ENCODE measurements at regions not wholly inside any gene's neighbourhood (a gene's known extent, or its start where the extent isn't known, plus 50 kb on each side); places are given as distances from the start of the nearest gene placed in this dataset.
A peak's percentile ranks its signal among the peaks of the same experiment; 100 is the strongest.

DNA sequence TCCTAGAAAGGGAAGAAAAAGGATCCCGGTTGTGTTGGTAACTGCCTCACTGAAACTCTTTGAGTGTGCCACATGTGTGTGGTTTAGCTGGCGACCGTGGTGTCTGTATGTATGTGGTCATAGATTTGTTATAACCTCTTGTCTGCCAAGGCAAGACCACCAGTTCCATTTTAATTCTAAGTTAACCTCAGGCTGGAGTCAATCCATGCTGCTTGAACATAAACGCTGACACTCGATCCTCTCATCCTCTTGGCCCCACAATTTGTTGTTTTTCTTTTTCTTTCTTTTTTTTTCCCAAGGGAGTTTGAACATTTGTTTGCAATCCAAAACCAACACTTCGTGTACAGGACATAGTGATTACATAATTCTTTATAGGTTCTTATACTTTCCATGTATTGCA is 318.9 kb upstream of the JAG1 start:
- no peak overlapping the region for H3K4me3 ChIP-seq (ENCODE audit: low read length)
- no peak for DNase-seq (ENCODE audit: low read depth)
- TF ChIP-seq, protein P1, sequence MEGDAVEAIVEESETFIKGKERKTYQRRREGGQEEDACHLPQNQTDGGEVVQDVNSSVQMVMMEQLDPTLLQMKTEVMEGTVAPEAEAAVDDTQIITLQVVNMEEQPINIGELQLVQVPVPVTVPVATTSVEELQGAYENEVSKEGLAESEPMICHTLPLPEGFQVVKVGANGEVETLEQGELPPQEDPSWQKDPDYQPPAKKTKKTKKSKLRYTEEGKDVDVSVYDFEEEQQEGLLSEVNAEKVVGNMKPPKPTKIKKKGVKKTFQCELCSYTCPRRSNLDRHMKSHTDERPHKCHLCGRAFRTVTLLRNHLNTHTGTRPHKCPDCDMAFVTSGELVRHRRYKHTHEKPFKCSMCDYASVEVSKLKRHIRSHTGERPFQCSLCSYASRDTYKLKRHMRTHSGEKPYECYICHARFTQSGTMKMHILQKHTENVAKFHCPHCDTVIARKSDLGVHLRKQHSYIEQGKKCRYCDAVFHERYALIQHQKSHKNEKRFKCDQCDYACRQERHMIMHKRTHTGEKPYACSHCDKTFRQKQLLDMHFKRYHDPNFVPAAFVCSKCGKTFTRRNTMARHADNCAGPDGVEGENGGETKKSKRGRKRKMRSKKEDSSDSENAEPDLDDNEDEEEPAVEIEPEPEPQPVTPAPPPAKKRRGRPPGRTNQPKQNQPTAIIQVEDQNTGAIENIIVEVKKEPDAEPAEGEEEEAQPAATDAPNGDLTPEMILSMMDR (conservative IDR thresholded peaks at IDR 0.05; ENCODE audit: low read depth, low read length): no peak

DNA sequence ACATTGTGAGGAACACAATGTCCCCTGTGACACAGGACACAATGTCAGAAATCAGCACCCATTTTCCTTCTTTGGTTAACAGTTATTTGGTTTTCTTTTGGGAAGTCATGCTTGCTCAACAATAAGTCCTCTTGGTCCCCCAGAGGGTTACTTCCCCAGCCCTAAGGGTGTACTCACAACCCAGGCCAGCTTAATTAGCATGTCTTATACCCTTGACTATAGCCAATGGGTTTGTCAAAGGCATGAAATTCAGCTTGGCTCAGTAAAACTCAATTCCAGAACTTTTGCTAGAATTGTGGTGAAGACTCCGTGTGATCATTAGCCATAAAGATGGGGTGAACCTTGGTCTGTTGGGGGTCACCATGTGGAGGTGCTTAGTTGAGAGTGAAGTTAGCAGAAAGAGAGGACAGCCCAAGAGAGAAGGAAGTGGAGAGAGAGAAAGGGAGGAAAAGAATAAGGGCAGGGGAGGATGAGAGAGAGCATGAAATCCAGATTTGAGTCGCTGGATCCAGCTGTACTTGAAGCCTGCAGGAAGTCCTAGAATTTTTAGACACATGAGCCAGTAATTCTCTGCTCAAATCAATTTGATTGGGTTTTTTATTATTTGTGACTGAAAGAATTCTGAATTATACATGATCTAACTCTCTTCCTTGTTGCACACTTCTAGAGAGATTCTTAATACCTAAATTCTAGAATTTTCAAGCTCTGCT is 321.3 kb upstream of the JAG1 start:
- TF ChIP-seq, protein P1 (conservative IDR thresholded peaks at IDR 0.05; ENCODE audit: low read depth, low read length): no peak
- H3K4me3 ChIP-seq (ENCODE audit: low read length): no peak overlapping the region
- no peak for DNase-seq (ENCODE audit: low read depth)

DNA sequence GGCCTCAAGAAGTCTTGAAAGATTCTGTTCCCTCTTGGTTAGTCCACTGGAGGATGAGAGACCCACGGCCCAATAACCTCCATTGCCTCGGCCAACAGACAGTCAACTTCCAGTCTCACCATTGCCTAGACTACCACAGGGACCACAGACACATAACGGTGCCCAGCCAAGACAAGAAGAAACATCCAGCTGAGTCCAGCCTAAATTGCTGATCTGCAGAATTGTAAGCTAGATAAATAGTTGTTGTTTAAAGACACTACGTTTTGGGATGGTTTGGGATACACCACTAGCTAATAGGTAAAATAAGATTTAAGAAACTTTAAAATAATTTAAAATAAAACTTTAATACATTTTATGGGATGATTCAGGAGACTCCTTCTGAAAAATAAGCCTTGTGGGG is 324.7 kb upstream of the JAG1 start:
- TF ChIP-seq, protein P1 (conservative IDR thresholded peaks at IDR 0.05; ENCODE audit: low read depth, low read length): no peak
- H3K4me3 ChIP-seq (ENCODE audit: low read length): no peak overlapping the region
- no peak for DNase-seq (ENCODE audit: low read depth)

DNA sequence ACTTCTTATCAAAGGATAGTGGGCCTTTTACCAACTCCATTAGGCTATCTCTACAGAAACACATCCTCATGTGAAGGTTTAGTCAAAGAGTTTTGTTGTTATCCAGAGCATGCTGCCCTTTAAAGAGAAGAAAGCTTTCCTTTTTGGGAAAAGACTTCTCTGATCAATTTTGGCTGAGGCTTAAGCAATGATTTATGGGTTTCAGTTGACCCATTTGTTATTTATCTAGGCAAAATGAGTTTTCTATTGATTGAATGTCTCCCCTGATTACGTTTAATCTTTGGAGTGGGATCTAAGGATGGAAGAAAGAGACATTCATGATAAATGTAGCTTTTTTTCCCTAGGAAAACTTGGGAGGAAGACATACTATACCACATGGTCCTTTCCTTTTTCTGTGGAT is 326.6 kb upstream of the JAG1 start:
- TF ChIP-seq, protein P1 (conservative IDR thresholded peaks at IDR 0.05; ENCODE audit: low read depth, low read length): no peak
- DNase-seq (ENCODE audit: low read depth): no peak
- no peak overlapping the region for H3K4me3 ChIP-seq (ENCODE audit: low read length)

DNA sequence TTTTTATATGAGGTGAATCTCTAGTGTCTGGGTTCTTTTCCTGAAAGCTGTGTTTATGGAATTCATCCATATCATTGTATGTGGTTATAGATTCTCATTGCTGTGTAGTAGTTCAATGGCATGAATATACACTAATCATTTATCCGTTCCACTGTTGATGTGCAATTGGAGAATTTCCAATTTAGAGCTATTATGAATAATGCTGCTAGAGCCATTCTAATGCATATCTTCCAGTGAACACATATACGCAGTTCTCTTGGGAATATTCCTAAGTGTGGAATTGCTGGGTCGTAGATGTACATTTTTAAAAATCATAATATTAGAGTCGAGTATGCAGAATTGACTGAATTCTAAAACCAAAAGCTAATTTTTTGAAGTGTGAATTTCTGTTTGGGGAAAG is 327.5 kb upstream of the JAG1 start:
- H3K4me3 ChIP-seq (ENCODE audit: low read length): no peak overlapping the region
- TF ChIP-seq, protein P1 (conservative IDR thresholded peaks at IDR 0.05; ENCODE audit: low read depth, low read length): no peak
- no peak for DNase-seq (ENCODE audit: low read depth)

DNA sequence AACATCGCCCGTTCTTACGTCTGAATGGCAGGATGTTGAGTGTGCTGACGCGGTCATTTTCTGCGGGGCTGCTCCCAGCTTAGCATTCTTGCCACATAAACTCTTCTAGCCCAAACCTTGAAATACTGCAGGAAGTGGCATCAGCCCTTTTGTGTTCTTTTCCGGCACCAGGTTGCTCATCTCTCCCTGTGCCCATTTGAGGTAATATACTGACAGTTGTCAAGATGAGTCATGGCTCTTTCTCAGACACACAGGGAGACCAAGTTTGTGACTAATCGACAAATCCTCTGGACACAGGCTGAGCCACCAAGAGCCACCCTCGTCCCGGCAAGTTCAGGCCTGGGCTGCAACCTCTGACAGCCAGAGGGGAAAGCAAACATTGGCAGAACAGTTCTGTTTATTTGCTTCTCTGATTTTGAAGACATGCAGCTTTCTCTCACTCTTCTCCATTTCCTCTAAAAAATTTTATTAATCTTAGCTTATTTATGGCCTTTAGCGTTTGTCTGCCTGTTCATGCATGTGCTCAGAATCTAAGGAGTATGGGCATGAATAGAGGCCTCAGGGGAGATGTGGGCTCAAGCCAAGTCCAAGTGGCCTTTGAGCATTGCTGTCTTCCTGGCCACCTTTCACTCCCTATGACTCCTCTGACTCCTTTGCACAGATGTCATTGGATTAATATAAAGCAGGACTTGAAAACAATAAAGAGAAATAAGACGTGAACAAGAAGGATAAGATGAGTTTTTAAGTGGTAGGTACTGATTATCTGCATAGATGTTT is 328.2 kb upstream of the JAG1 start:
- peak; percentile 11 for DNase-seq (ENCODE audit: low read depth)
- no peak overlapping the region for H3K4me3 ChIP-seq (ENCODE audit: low read length)
- TF ChIP-seq, protein P1 (conservative IDR thresholded peaks at IDR 0.05; ENCODE audit: low read depth, low read length): no peak

DNA sequence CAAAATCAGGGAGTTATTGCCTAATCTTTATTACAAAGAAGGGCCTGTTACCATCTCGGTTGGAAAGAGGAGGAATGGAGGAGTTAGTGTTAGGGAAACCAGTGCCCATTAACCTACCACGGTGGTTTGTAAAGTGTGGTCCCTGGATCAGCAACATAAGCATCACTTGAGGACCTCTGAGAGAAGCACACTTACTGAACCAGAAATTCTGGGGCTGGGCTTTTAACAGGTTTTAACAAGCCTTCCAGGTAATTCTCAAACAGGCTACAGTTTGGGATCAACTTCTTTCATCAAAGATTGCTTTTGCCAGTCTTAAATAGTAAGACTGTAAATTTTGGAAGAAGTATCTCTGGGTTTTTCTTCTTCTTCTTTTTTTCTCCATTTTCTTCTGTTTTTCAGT is 329.5 kb upstream of the JAG1 start:
- TF ChIP-seq, protein P1 (conservative IDR thresholded peaks at IDR 0.05; ENCODE audit: low read depth, low read length): no peak
- DNase-seq (ENCODE audit: low read depth): no peak
- no peak overlapping the region for H3K4me3 ChIP-seq (ENCODE audit: low read length)
